SK-N-SH (cell line): ENCODE measurements at regions not wholly inside any gene's neighbourhood (a gene's known extent, or its start where the extent isn't known, plus 50 kb on each side); places are given as distances from the start of the nearest gene placed in this dataset.

Experiments used
- CTCF ChIA-PET: fragments of 300-600, 350-600 bp; formaldehyde crosslinking; extraction: SDS; loops from one replicate; lab custom pipeline; 2021; lab: Yijun Ruan, JAX
- POLR2A ChIA-PET: fragments of 350-600 bp; sonication (Branson Sonifier 250); formaldehyde crosslinking; extraction: SDS; loops from one replicate; lab custom pipeline; 2020; ENCODE audit warnings: antibody characterized with exemption, inconsistent platforms; lab: Yijun Ruan, JAX
- DNase-seq: peaks from one replicate; pipeline ENCODE4 v3.0.0; 2012
- H2AFZ ChIP-seq: fragments of 200-600 bp; sonication (generic); 2 replicates; pipeline ENCODE4 v1.8.1; 2016; ENCODE audit warnings: antibody characterized with exemption, mild to moderate bottlenecking, low read depth
- H3F3A ChIP-seq: fragments of 200-600 bp; sonication (generic); replicated peaks from 2 replicates; pipeline ENCODE3; 2016; ENCODE audit warnings: antibody characterized with exemption, mild to moderate bottlenecking; ENCODE audit not compliant: insufficient read depth
- H3K27ac ChIP-seq, 2 experiments: fragments of 200-500 bp in 1 of 2; fragments of 200-600 bp in 1 of 2; sonication (Bioruptor generic) in 1 of 2; sonication (generic), shearing (Covaris generic) in 1 of 2; 2 replicates each; pipeline versions ENCODE4 v1.5.1 to v1.6.1; 2014 to 2016; ENCODE audit warnings: low read depth in 2 of 2, inconsistent platforms in 1 of 2, low read length in 1 of 2, mild to moderate bottlenecking in 1 of 2, mixed read lengths in 1 of 2
- H3K27me3 ChIP-seq: fragments of 200-600 bp; sonication (generic), shearing (Covaris generic); 2 replicates; pipeline ENCODE4 v1.6.1; 2016; ENCODE audit warnings: mixed run types; ENCODE audit not compliant: insufficient read depth
- H3K36me3 ChIP-seq, 2 experiments: fragments of 200-500 bp in 1 of 2; fragments of 200-600 bp in 1 of 2; sonication (Bioruptor generic) in 1 of 2; sonication (generic) in 1 of 2; replicated peaks in 1 of 2; 2 replicates each; pipeline versions ENCODE3 to v1.5.1; 2014 to 2016; ENCODE audit warnings: low read length in 1 of 2, mild to moderate bottlenecking in 1 of 2; ENCODE audit not compliant: insufficient read depth in 2 of 2, control insufficient read depth in 1 of 2
- H3K4me1 ChIP-seq, 2 experiments: fragments of 200-500 bp in 1 of 2; fragments of 200-600 bp in 1 of 2; sonication (Bioruptor generic) in 1 of 2; sonication (generic), shearing (Covaris generic) in 1 of 2; 2 replicates each; pipeline versions ENCODE4 v1.5.1 to v1.6.1; 2014 to 2016; ENCODE audit warnings: low read depth in 1 of 2, low read length in 1 of 2, mixed run types in 1 of 2; ENCODE audit not compliant: insufficient read depth in 2 of 2, control insufficient read depth in 1 of 2
- H3K4me2 ChIP-seq: fragments of 200-600 bp; sonication (generic), shearing (Covaris generic); 2 replicates; pipeline ENCODE4 v1.6.1; 2017; ENCODE audit warnings: mixed run types
- H3K4me3 ChIP-seq, 2 experiments: fragments of 200-500 bp in 1 of 2; fragments of 200-600 bp in 1 of 2; sonication (Bioruptor generic) in 1 of 2; sonication (generic), shearing (Covaris generic) in 1 of 2; 2 replicates each; pipeline versions ENCODE4 v1.5.1 to v1.8.1; 2014 to 2016; ENCODE audit warnings: low read depth in 2 of 2, inconsistent platforms in 1 of 2, low read length in 1 of 2, mild to moderate bottlenecking in 1 of 2, mixed read lengths in 1 of 2, moderate library complexity in 1 of 2
- H3K79me2 ChIP-seq: fragments of 200-600 bp; sonication (generic); 2 replicates; pipeline ENCODE4 v1.8.1; 2017; ENCODE audit warnings: mild to moderate bottlenecking; ENCODE audit not compliant: insufficient read depth
- H3K9ac ChIP-seq: fragments of 200-600 bp; sonication (generic); 2 replicates; pipeline ENCODE4 v1.6.1; 2017; ENCODE audit warnings: mixed run types
- H3K9me2 ChIP-seq: fragments of 200-600 bp; sonication (generic); 2 replicates; pipeline ENCODE4 v1.6.1; 2017; ENCODE audit warnings: mixed run types
- H3K9me3 ChIP-seq: fragments of 200-600 bp; sonication (generic); 2 replicates; pipeline ENCODE4 v1.6.1; 2017; ENCODE audit warnings: mixed run types, mild to moderate bottlenecking, moderate library complexity
- H4K20me1 ChIP-seq: fragments of 200-600 bp; sonication (generic); 2 replicates; pipeline ENCODE4 v1.6.1; 2017; ENCODE audit warnings: mild to moderate bottlenecking, mixed run types; ENCODE audit not compliant: insufficient read depth
- CHD2 ChIP-seq: fragments of 150-350 bp; IDR thresholded peaks from 2 replicates; pipeline ENCODE4 v1.6.1; 2018; ENCODE audit warnings: low read length; ENCODE audit not compliant: partially characterized antibody
- ELF1 ChIP-seq: IDR thresholded peaks from 2 replicates; pipeline ENCODE4 v1.4.0; 2012
- FOXM1 ChIP-seq: IDR thresholded peaks from 2 replicates; pipeline ENCODE4 v1.4.0; 2012; ENCODE audit warnings: low read depth, mild to moderate bottlenecking
- GABPA ChIP-seq: IDR thresholded peaks from 2 replicates; pipeline ENCODE4 v1.4.0; 2012; ENCODE audit warnings: low read depth, mild to moderate bottlenecking
- GATA2 ChIP-seq: sonication (generic); formaldehyde crosslinking; IDR thresholded peaks from 2 replicates; pipeline ENCODE4 v1.5.0; 2020; ENCODE audit warnings: mild to moderate bottlenecking, missing genetic modification reagents
- IRF3 ChIP-seq: fragments of 150-350 bp; IDR thresholded peaks from 2 replicates; pipeline ENCODE4 v1.6.1; 2016; ENCODE audit warnings: mild to moderate bottlenecking, low read depth, low read length
- MAX ChIP-seq: IDR thresholded peaks from 2 replicates; pipeline ENCODE4 v1.4.0; 2012; ENCODE audit warnings: low read depth
- MXI1 ChIP-seq: IDR thresholded peaks from 2 replicates; pipeline ENCODE4 v1.6.1; 2012; ENCODE audit warnings: mild to moderate bottlenecking, low read depth, low read length, improper control_type of control experiment
- NRF1 ChIP-seq: IDR thresholded peaks from 2 replicates; pipeline ENCODE4 v1.6.1; 2012; ENCODE audit warnings: low read depth, mild to moderate bottlenecking, low read length
- PBX3 ChIP-seq: IDR thresholded peaks from 2 replicates; pipeline ENCODE4; 2012
- RAD21 ChIP-seq: IDR thresholded peaks from 2 replicates; pipeline ENCODE4 v1.6.1; 2012; ENCODE audit warnings: mild to moderate bottlenecking, low read length
- RCOR1 ChIP-seq: fragments of 150-350 bp; IDR thresholded peaks from 2 replicates; pipeline ENCODE4 v1.6.1; 2017; ENCODE audit warnings: antibody characterized with exemption, low read length
- REST ChIP-seq: IDR thresholded peaks from 2 replicates; pipeline ENCODE4 v1.6.1; 2012; ENCODE audit warnings: mild to moderate bottlenecking, low read depth, low read length, moderate library complexity
- RFX5 ChIP-seq: IDR thresholded peaks from 2 replicates; pipeline ENCODE4 v1.6.1; 2012; ENCODE audit warnings: mild to moderate bottlenecking, improper control_type of control experiment, low read length
- SMC3 ChIP-seq: IDR thresholded peaks from 2 replicates; pipeline ENCODE4 v1.6.1; 2012; ENCODE audit warnings: low read depth, low read length, improper control_type of control experiment
- TCF12 ChIP-seq: IDR thresholded peaks from 2 replicates; pipeline ENCODE4 v1.4.0; 2012
- USF1 ChIP-seq: IDR thresholded peaks from 2 replicates; pipeline ENCODE4 v1.4.0; 2012; ENCODE audit warnings: low read depth, borderline replicate concordance
- YY1 ChIP-seq: IDR thresholded peaks from 2 replicates; pipeline ENCODE4 v1.4.0; 2012; ENCODE audit warnings: low read depth, mild to moderate bottlenecking
- ZBTB33 ChIP-seq: IDR thresholded peaks from 2 replicates; pipeline ENCODE4 v1.4.0; 2012; ENCODE audit warnings: low read depth, borderline replicate concordance
- WGBS: methylation state at CpG from one replicate; pipeline ENCODE4 v1.1.6; 2017; ENCODE audit warnings: low lambda C conversion rate; 5-methylcytosine and 5-hydroxymethylcytosine counted together

GRCh38 chr1:47674189-47674588 is 236.3 kb downstream of the FOXD2 start:
- Histone ChIP-seq H3K27ac (no peak overlapping the region), H3K79me2 (no peaks in the 10 kb centered on the region), H3K9ac (no peak overlapping the region), H3K36me3 (no peaks in the 10 kb centered on the region), H3K4me3 (no peak overlapping the region), H3K9me3 (peaks cover 8% of the 10 kb centered on the region; the same call in 1 of the 2 replicates), H2AFZ (no peak overlapping the region), H3K4me1 (no peaks in the 10 kb centered on the region; a peak in 1 of 4 replicates), H3F3A (no peaks in the 10 kb centered on the region), H3K9me2 (no peaks in the 10 kb centered on the region), H3K4me2 (no peak overlapping the region), H3K27me3 (no peaks in the 10 kb centered on the region), H4K20me1 (no peaks in the 10 kb centered on the region)
- POLR2A ChIA-PET, result no interaction called here
- CTCF ChIA-PET, result interaction anchor here (1.2 kb wide), 1 partner anchor 12 kb away, joined by 4 read pairs; no protein-coding TSS in a partner anchor
- DNase-seq, result no peak
- no peak for TF ChIP-seq SMC3
- no peak for TF ChIP-seq MAX
- no peak for TF ChIP-seq RAD21

GRCh38 chr1:47675047-47675675 is 237.3 kb downstream of the FOXD2 start:
- Histone ChIP-seq H3K9ac (no peak overlapping the region), H3K4me3 (no peak overlapping the region), H3K36me3 (no peaks in the 10 kb centered on the region), H3K9me3 (peaks cover 8% of the 10 kb centered on the region; the same call in 1 of the 2 replicates), H3K79me2 (no peaks in the 10 kb centered on the region), H2AFZ (no peak overlapping the region), H3K27ac (no peak overlapping the region), H3K4me2 (no peak overlapping the region), H3K27me3 (no peaks in the 10 kb centered on the region), H3F3A (no peaks in the 10 kb centered on the region), H3K4me1 (no peaks in the 10 kb centered on the region; a peak in 1 of 4 replicates), H3K9me2 (no peaks in the 10 kb centered on the region), H4K20me1 (no peaks in the 10 kb centered on the region)
- DNase-seq, result no peak
- ChIA-PET CTCF (interaction anchor here (1.1 to 1.2 kb wide), 3 partner anchors 11 to 36 kb away, joined by 3 to 4 read pairs (median 3); no protein-coding TSS in a partner anchor), POLR2A (no interaction called here)
- WGBS, result 75% methylated on average over 3 of the region's 3 CpGs
- no peak for TF ChIP-seq ZBTB33
- no peak for TF ChIP-seq ELF1
- no peak for TF ChIP-seq SMC3
- no peak for TF ChIP-seq RCOR1
- TF ChIP-seq PBX3, result no peak
- TF ChIP-seq REST, result no peak
- TF ChIP-seq RFX5, result no peak
- TF ChIP-seq MAX, result no peak
- TF ChIP-seq GABPA, result no peak
- no peak for TF ChIP-seq GATA2
- no peak for TF ChIP-seq USF1
- no peak for TF ChIP-seq YY1
- no peak for TF ChIP-seq NRF1
- no peak for TF ChIP-seq MXI1
- no peak for TF ChIP-seq IRF3
- no peak for TF ChIP-seq TCF12
- no peak for TF ChIP-seq FOXM1
- no peak for TF ChIP-seq CHD2
